HCT116 (cell line): ENCODE measurements at regions not wholly inside any gene's neighbourhood (a gene's known extent, or its start where the extent isn't known, plus 50 kb on each side); places are given as distances from the start of the nearest gene placed in this dataset.

Experiments
- ATAC-seq: fragments of 200-7000 bp; cut with Tn5 transposase; 2 replicates; pipeline ENCODE4 v1.9.1; 2020; ENCODE audit warnings: mild to moderate bottlenecking, moderate library complexity
- BruUV-seq: library from RNA; stranded (reverse); fragments of 400-500 nt; replicated peaks from 2 replicates; lab custom pipeline; 2021; lab: Mats Ljungman, UMichigan
- CTCF ChIA-PET: fragments of 300-600 bp; sonication (Branson Sonifier 250); formaldehyde crosslinking; loops from one replicate; lab custom pipeline; 2021; ENCODE audit warnings: antibody characterized with exemption; lab: Charles Lee
- POLR2A ChIA-PET: fragments of 300-600, 350-600 bp; sonication (Branson Sonifier 250); formaldehyde crosslinking; loops from one replicate; lab custom pipeline; 2021; ENCODE audit warnings: antibody characterized with exemption; lab: Charles Lee
- RAD21 ChIA-PET, 2 experiments: fragments of 300-600 bp; sonication (Branson Sonifier 250); formaldehyde crosslinking; loops; one replicate each; lab custom pipeline; 2023; ENCODE audit warnings: low total read pairs in 2 of 2; ENCODE audit not compliant: uncharacterized antibody in 2 of 2, unreplicated experiment in 2 of 2, low non-redundant PET in 1 of 2; lab: Charles Lee
- DNase-seq: peaks from one replicate; pipeline ENCODE4 v3.0.0-alpha.2; 2010; ENCODE audit warnings: low read depth, low spot score
- H2AFZ ChIP-seq: fragments of 200-600 bp; shearing (Covaris generic), sonication (generic); 2 replicates; pipeline ENCODE4 v1.6.1; 2017; ENCODE audit warnings: low read depth, mixed run types, mixed read lengths, antibody characterized with exemption, low read length; ENCODE audit not compliant: poor library complexity, severe bottlenecking
- H3K27ac ChIP-seq: 2 replicates; pipeline ENCODE4 v1.5.1; 2012; ENCODE audit warnings: low read depth, low read length
- H3K27me3 ChIP-seq: fragments of 200-600 bp; sonication (generic); 2 replicates; pipeline ENCODE4 v1.6.1; 2016; ENCODE audit warnings: mixed run types, low read length, mixed read lengths; ENCODE audit not compliant: insufficient read depth
- H3K36me3 ChIP-seq, 2 experiments: fragments of 200-500 bp in 1 of 2; fragments of 200-600 bp in 1 of 2; sonication (Bioruptor generic) in 1 of 2; sonication (generic) in 1 of 2; 2 replicates each; pipeline versions ENCODE4 v1.5.1 to v1.6.1; 2014 to 2016; ENCODE audit warnings: low read length in 2 of 2, inconsistent platforms in 1 of 2, mixed read lengths in 1 of 2, mixed run types in 1 of 2; ENCODE audit not compliant: insufficient read depth in 2 of 2, control insufficient read depth in 1 of 2
- H3K4me1 ChIP-seq, 2 experiments: fragments of 200-600 bp in 1 of 2; sonication (generic) in 1 of 2; 2 replicates each; pipeline versions ENCODE4 v1.5.1 to v1.6.1; 2012 to 2017; ENCODE audit warnings: low read length in 2 of 2, inconsistent platforms in 1 of 2, mild to moderate bottlenecking in 1 of 2, mixed read lengths in 1 of 2, mixed run types in 1 of 2, moderate library complexity in 1 of 2; ENCODE audit not compliant: insufficient read depth in 2 of 2, control insufficient read depth in 1 of 2
- H3K4me2 ChIP-seq: fragments of 200-600 bp; sonication (generic); 2 replicates; pipeline ENCODE4 v1.6.1; 2017; ENCODE audit warnings: mixed run types, low read length, mixed read lengths
- H3K4me3 ChIP-seq, 2 experiments: fragments of 200-600 bp in 1 of 2; sonication (generic) in 1 of 2; replicated peaks in 1 of 2; 2 replicates each; pipeline ENCODE4 v1.5.1; 2011 to 2016; ENCODE audit warnings: low read length in 2 of 2, control low read depth in 1 of 2, low read depth in 1 of 2, mild to moderate bottlenecking in 1 of 2, mixed read lengths in 1 of 2, mixed run types in 1 of 2
- H3K79me2 ChIP-seq: fragments of 200-600 bp; sonication (generic); 2 replicates; pipeline ENCODE4 v1.6.1; 2017; ENCODE audit warnings: mild to moderate bottlenecking, mixed run types, low read length, moderate library complexity, mixed read lengths; ENCODE audit not compliant: insufficient read depth
- H3K9ac ChIP-seq: fragments of 200-600 bp; sonication (generic); 2 replicates; pipeline ENCODE4 v1.6.1; 2016; ENCODE audit warnings: low read length, mixed read lengths
- H3K9me2 ChIP-seq: fragments of 200-600 bp; sonication (generic), shearing (Covaris generic); 2 replicates; pipeline ENCODE4 v1.6.1; 2017; ENCODE audit warnings: mixed run types, mild to moderate bottlenecking, moderate library complexity; ENCODE audit not compliant: insufficient read depth
- H3K9me3 ChIP-seq, 2 experiments: fragments of 200-500 bp in 1 of 2; fragments of 200-600 bp in 1 of 2; sonication (Bioruptor generic) in 1 of 2; sonication (generic) in 1 of 2; 2 replicates each; pipeline ENCODE4 v1.6.1; 2014 to 2017; ENCODE audit warnings: low read length in 2 of 2, mixed read lengths in 2 of 2, inconsistent platforms in 1 of 2, low read depth in 1 of 2, mild to moderate bottlenecking in 1 of 2, mixed run types in 1 of 2, moderate library complexity in 1 of 2; ENCODE audit not compliant: control insufficient read depth in 1 of 2, insufficient read depth in 1 of 2
- H4K20me1 ChIP-seq: fragments of 200-600 bp; sonication (generic), shearing (Covaris generic); 2 replicates; pipeline ENCODE4 v1.6.1; 2017; ENCODE audit warnings: mixed run types, mild to moderate bottlenecking, moderate library complexity; ENCODE audit not compliant: insufficient read depth
- CBX3 ChIP-seq: IDR thresholded peaks from 2 replicates; pipeline ENCODE4 v1.6.1; 2012; ENCODE audit warnings: low read depth
- CEBPB ChIP-seq: IDR thresholded peaks from 2 replicates; pipeline ENCODE4 v1.6.1; 2012; ENCODE audit warnings: low read depth
- EGR1 ChIP-seq: IDR thresholded peaks from 2 replicates; pipeline ENCODE4 v1.6.1; 2012; ENCODE audit warnings: low read depth
- ELF1 ChIP-seq: IDR thresholded peaks from 2 replicates; pipeline ENCODE4 v1.6.1; 2012; ENCODE audit warnings: low read depth, borderline replicate concordance
- EZH2 ChIP-seq: fragments of 200-600 bp; sonication (generic); IDR thresholded peaks from 2 replicates; pipeline ENCODE4 v1.6.1; 2017; ENCODE audit warnings: antibody characterized with exemption, mixed run types
- EZH2phosphoT487 ChIP-seq: fragments of 200-600 bp; IDR thresholded peaks from 2 replicates; pipeline ENCODE4 v1.6.1; 2018; ENCODE audit warnings: antibody characterized with exemption, borderline replicate concordance
- FOSL1 ChIP-seq: IDR thresholded peaks from 2 replicates; pipeline ENCODE4 v1.6.1; 2012; ENCODE audit warnings: low read depth
- JUND ChIP-seq: IDR thresholded peaks from 2 replicates; pipeline ENCODE4 v1.6.1; 2012
- POLR2A ChIP-seq: IDR thresholded peaks from 2 replicates; pipeline ENCODE4 v1.7.0; 2011; ENCODE audit warnings: borderline replicate concordance; ENCODE audit not compliant: insufficient read depth, insufficient read length; ENCODE audit errors: extremely low read depth
- POLR2AphosphoS5 ChIP-seq: IDR thresholded peaks from 2 replicates; pipeline ENCODE4 v1.6.1; 2011; ENCODE audit warnings: mild to moderate bottlenecking, low read depth, low read length, moderate library complexity
- RAD21 ChIP-seq: IDR thresholded peaks from 2 replicates; pipeline ENCODE4 v1.6.1; 2012; ENCODE audit warnings: low read depth, mild to moderate bottlenecking
- SIN3A ChIP-seq: IDR thresholded peaks from 2 replicates; pipeline ENCODE4 v1.6.1; 2012; ENCODE audit warnings: low read depth
- SP1 ChIP-seq: IDR thresholded peaks from 2 replicates; pipeline ENCODE4 v1.6.1; 2012; ENCODE audit warnings: low read depth
- SRF ChIP-seq: IDR thresholded peaks from 2 replicates; pipeline ENCODE4 v1.6.1; 2012; ENCODE audit warnings: low read depth
- TCF7L2 ChIP-seq: IDR thresholded peaks from 2 replicates; pipeline ENCODE4 v1.7.0; 2011; ENCODE audit warnings: borderline replicate concordance, inconsistent platforms; ENCODE audit not compliant: insufficient read depth, insufficient read length; ENCODE audit errors: extremely low read depth
- YY1 ChIP-seq: IDR thresholded peaks from 2 replicates; pipeline ENCODE4 v1.6.1; 2011; ENCODE audit warnings: low read length, low read depth, moderate library complexity, mild to moderate bottlenecking; ENCODE audit not compliant: insufficient replicate concordance; ENCODE audit errors: extremely low read depth
- ZFX ChIP-seq: fragments of 450-650 bp; IDR thresholded peaks from 2 replicates; pipeline ENCODE4 v1.6.1; 2017
- intact Hi-C: fragments of 100-400 bp; cut with micrococcal nuclease; formaldehyde crosslinking; loops from 2 replicates; pipeline ENCODE4 v1.10.0; 2022
- TF ChIP-seq, protein P1 (sequence below): IDR thresholded peaks from 2 replicates; pipeline ENCODE4 v1.6.1; 2011; ENCODE audit warnings: mild to moderate bottlenecking, low read length, moderate library complexity; ENCODE audit not compliant: insufficient replicate concordance; ENCODE audit errors: extremely low read depth
- TF ChIP-seq, protein P2 (sequence below): IDR thresholded peaks from 2 replicates; pipeline ENCODE4 v1.6.1; 2012
- TF ChIP-seq, protein P3 (sequence below), 3 experiments: fragments of 200-600 bp in 1 of 3; sonication (generic) in 1 of 3; IDR thresholded peaks in 2 of 3; conservative IDR thresholded peaks in 1 of 3; 2 replicates each; pipeline ENCODE4 v1.5.1; 2012 to 2017; ENCODE audit warnings: low read depth in 2 of 3, low read length in 2 of 3, antibody characterized with exemption in 1 of 3, borderline replicate concordance in 1 of 3, control low read depth in 1 of 3, mild to moderate bottlenecking in 1 of 3, mixed read lengths in 1 of 3, mixed run types in 1 of 3, moderate library complexity in 1 of 3; ENCODE audit not compliant: insufficient read depth in 1 of 3
- TF ChIP-seq, protein P4 (sequence below): IDR thresholded peaks from 2 replicates; pipeline ENCODE4 v1.6.1; 2012
- TF ChIP-seq, protein P5 (sequence below): IDR thresholded peaks from 2 replicates; pipeline ENCODE4 v1.6.1; 2012; ENCODE audit warnings: low read depth

DNA sequence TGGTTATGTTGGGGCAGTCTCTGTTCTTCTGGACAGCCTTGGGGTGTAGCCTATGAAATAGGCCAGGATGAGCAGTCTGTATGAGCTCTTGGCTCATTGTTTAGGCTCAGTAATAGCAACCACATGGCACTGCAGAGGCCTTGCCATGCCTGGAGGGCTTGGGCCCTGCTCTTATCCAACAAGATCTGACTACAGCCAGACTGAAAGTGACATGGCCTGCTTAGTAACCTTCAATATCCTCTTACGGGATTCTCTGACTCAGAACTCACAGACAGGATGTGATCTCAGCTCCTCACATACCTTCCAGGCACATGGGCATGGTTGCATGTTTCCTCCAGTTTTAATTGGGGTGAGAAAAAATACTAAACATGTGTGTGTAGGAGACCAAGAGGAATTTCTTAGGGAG is 289.3 kb downstream of the PTEN start:
- ATAC-seq (peak; percentile 46; the same call in 1 of the 2 replicates), DNase-seq (peak; percentile 28)
- ChIA-PET RAD21 (no interaction called here), POLR2A (interaction anchor here (1.2 kb wide), 1 partner anchor 13 kb away, joined by 3 read pairs; no protein-coding TSS in a partner anchor), CTCF (no interaction called here)
- Histone ChIP-seq H4K20me1 (no peaks in the 10 kb centered on the region), H3K79me2 (no peaks in the 10 kb centered on the region), H3K27me3 (no peaks in the 10 kb centered on the region), H3K4me3 (no peak overlapping the region), H3K36me3 (no peaks in the 10 kb centered on the region), H2AFZ (peak overlapping the region; percentile 23), H3K27ac (no peak overlapping the region), H3K9me2 (no peaks in the 10 kb centered on the region), H3K4me1 (peaks cover 0 to 29% of the 10 kb centered on the region in 2 experiments; a peak in 2 of 4 replicates), H3K9me3 (no peaks in the 10 kb centered on the region), H3K4me2 (peak overlapping the region; percentile 49), H3K9ac (no peak overlapping the region)
- intact Hi-C loops: no loop called here
- no TSS peak for BruUV-seq
- TF ChIP-seq EZH2phosphoT487: no peak
- TF ChIP-seq, protein P1, sequence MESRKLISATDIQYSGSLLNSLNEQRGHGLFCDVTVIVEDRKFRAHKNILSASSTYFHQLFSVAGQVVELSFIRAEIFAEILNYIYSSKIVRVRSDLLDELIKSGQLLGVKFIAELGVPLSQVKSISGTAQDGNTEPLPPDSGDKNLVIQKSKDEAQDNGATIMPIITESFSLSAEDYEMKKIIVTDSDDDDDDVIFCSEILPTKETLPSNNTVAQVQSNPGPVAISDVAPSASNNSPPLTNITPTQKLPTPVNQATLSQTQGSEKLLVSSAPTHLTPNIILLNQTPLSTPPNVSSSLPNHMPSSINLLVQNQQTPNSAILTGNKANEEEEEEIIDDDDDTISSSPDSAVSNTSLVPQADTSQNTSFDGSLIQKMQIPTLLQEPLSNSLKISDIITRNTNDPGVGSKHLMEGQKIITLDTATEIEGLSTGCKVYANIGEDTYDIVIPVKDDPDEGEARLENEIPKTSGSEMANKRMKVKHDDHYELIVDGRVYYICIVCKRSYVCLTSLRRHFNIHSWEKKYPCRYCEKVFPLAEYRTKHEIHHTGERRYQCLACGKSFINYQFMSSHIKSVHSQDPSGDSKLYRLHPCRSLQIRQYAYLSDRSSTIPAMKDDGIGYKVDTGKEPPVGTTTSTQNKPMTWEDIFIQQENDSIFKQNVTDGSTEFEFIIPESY: no peak
- no peak for TF ChIP-seq ELF1
- no peak for TF ChIP-seq EZH2
- TF ChIP-seq, protein P2, sequence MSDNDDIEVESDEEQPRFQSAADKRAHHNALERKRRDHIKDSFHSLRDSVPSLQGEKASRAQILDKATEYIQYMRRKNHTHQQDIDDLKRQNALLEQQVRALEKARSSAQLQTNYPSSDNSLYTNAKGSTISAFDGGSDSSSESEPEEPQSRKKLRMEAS: peak; percentile 81
- TF ChIP-seq, protein P3, sequence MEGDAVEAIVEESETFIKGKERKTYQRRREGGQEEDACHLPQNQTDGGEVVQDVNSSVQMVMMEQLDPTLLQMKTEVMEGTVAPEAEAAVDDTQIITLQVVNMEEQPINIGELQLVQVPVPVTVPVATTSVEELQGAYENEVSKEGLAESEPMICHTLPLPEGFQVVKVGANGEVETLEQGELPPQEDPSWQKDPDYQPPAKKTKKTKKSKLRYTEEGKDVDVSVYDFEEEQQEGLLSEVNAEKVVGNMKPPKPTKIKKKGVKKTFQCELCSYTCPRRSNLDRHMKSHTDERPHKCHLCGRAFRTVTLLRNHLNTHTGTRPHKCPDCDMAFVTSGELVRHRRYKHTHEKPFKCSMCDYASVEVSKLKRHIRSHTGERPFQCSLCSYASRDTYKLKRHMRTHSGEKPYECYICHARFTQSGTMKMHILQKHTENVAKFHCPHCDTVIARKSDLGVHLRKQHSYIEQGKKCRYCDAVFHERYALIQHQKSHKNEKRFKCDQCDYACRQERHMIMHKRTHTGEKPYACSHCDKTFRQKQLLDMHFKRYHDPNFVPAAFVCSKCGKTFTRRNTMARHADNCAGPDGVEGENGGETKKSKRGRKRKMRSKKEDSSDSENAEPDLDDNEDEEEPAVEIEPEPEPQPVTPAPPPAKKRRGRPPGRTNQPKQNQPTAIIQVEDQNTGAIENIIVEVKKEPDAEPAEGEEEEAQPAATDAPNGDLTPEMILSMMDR (IDR thresholded peaks at IDR 0.05 in 2 of 3, conservative IDR thresholded peaks at IDR 0.05 in 1 of 3; ENCODE audit: borderline replicate concordance in 1 of 3, insufficient read depth in 1 of 3, low read depth in 2 of 3, low read length in 2 of 3): no peak
- TF ChIP-seq JUND: peak; percentile 53
- no peak for TF ChIP-seq EGR1
- no peak for TF ChIP-seq RAD21
- TF ChIP-seq SRF: 0 out of 2 replicates have a peak, but pooled peaks have one; percentile 31
- TF ChIP-seq POLR2A: no peak
- TF ChIP-seq, protein P4, sequence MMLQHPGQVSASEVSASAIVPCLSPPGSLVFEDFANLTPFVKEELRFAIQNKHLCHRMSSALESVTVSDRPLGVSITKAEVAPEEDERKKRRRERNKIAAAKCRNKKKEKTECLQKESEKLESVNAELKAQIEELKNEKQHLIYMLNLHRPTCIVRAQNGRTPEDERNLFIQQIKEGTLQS: no peak
- TF ChIP-seq ZFX: 0 out of 2 replicates have a peak, but pooled peaks have one; percentile 14
- TF ChIP-seq SIN3A: no peak
- no peak for TF ChIP-seq TCF7L2
- peak; percentile 38; the same call in 1 of the 2 replicates for TF ChIP-seq SP1
- TF ChIP-seq POLR2AphosphoS5: 0 out of 2 replicates have a peak, but pooled peaks have one; percentile 18
- TF ChIP-seq CBX3: peak; percentile 83
- no peak for TF ChIP-seq YY1
- TF ChIP-seq FOSL1: peak; percentile 34; the same call in 1 of the 2 replicates
- TF ChIP-seq, protein P5, sequence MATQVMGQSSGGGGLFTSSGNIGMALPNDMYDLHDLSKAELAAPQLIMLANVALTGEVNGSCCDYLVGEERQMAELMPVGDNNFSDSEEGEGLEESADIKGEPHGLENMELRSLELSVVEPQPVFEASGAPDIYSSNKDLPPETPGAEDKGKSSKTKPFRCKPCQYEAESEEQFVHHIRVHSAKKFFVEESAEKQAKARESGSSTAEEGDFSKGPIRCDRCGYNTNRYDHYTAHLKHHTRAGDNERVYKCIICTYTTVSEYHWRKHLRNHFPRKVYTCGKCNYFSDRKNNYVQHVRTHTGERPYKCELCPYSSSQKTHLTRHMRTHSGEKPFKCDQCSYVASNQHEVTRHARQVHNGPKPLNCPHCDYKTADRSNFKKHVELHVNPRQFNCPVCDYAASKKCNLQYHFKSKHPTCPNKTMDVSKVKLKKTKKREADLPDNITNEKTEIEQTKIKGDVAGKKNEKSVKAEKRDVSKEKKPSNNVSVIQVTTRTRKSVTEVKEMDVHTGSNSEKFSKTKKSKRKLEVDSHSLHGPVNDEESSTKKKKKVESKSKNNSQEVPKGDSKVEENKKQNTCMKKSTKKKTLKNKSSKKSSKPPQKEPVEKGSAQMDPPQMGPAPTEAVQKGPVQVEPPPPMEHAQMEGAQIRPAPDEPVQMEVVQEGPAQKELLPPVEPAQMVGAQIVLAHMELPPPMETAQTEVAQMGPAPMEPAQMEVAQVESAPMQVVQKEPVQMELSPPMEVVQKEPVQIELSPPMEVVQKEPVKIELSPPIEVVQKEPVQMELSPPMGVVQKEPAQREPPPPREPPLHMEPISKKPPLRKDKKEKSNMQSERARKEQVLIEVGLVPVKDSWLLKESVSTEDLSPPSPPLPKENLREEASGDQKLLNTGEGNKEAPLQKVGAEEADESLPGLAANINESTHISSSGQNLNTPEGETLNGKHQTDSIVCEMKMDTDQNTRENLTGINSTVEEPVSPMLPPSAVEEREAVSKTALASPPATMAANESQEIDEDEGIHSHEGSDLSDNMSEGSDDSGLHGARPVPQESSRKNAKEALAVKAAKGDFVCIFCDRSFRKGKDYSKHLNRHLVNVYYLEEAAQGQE: no peak
- no peak for TF ChIP-seq CEBPB
